GM12874 (cell line): ENCODE measurements at regions not wholly inside any gene's neighbourhood (a gene's known extent, or its start where the extent isn't known, plus 50 kb on each side); places are given as distances from the start of the nearest gene placed in this dataset.

Experiments used
- TF ChIP-seq, protein P1 (sequence below): IDR thresholded peaks from 2 replicates; pipeline ENCODE4 v1.5.1; 2011; ENCODE audit warnings: low read depth, mild to moderate bottlenecking, control low read depth, low read length, moderate library complexity; ENCODE audit not compliant: insufficient read depth

DNA sequence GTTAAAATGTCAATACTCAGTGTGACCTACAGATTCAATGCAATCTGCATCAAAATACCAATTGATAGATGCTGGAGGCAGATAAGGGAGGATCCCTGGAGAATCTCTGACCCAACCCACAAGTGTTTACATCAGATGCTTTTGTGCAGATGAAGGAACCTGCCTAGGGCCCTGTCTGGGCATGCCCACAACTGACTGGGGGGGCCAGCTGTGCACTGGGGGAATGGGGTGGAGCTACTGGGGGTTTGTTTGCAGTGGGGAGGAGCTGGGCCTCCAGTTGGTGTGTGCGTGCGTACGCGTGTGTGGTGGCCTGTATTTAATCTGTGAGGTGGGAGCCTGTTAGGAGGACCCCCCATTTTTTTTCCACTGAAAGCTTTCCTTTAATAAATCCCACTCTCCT, 244.9 kb downstream of the TRIM36 start:
- TF ChIP-seq, protein P1, sequence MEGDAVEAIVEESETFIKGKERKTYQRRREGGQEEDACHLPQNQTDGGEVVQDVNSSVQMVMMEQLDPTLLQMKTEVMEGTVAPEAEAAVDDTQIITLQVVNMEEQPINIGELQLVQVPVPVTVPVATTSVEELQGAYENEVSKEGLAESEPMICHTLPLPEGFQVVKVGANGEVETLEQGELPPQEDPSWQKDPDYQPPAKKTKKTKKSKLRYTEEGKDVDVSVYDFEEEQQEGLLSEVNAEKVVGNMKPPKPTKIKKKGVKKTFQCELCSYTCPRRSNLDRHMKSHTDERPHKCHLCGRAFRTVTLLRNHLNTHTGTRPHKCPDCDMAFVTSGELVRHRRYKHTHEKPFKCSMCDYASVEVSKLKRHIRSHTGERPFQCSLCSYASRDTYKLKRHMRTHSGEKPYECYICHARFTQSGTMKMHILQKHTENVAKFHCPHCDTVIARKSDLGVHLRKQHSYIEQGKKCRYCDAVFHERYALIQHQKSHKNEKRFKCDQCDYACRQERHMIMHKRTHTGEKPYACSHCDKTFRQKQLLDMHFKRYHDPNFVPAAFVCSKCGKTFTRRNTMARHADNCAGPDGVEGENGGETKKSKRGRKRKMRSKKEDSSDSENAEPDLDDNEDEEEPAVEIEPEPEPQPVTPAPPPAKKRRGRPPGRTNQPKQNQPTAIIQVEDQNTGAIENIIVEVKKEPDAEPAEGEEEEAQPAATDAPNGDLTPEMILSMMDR: no peak

DNA sequence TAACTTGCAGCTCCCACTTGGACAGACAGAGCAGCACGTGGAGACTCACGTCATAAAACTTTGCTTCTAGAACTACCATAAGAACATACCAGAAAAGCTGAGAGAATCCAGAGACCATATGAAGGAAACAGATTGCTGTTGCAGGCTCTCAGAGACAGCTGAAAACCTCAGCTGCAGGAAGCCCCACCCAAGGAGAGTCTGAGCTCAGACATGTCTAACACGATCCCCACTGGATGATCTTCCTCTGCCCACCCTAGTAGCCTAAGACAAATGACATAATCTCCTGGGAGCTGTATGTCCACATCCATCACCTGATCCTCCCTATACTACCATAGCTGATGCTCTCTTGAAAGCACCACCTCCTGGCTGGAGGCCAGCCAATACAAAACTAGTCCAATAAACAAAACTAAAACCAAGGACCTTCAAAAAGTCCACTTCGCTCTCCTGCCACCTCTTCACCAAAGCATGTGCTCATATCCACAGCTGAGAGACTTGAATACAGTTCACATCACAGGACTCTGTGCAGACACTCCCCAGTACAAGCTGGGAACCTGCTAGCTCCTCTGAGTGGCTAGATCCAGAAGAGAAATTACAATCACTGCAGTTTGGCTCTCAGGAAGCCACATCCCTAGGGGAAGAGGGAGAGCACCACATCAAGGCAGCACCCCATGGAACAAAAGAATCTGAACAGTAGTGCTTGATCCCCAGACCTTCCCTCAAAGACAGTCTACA, 257.4 kb downstream of the TRIM36 start:
- TF ChIP-seq, protein P1: no peak

GRCh38 chr5:114910727-114911126, 259.0 kb downstream of the TRIM36 start:
- TF ChIP-seq, protein P1: no peak

DNA sequence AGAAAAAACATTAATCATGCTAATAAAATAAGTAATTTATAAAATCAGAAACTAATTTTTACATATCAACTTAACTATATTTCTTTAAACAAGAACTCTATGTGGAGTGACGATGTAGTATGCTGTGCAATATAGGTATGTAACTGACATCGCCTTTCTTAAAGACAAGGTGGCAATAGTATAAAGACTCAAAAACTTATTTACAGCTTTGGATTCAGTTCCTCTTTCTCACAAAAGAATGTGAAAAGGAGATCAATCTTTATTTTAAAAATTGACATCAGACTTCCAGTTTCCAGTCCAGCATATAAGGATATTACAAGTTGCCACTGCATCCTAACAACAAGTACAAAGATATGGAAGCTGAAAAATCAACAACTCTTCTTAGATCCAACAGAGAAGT, 260.3 kb downstream of the TRIM36 start:
- TF ChIP-seq, protein P1: no peak

DNA sequence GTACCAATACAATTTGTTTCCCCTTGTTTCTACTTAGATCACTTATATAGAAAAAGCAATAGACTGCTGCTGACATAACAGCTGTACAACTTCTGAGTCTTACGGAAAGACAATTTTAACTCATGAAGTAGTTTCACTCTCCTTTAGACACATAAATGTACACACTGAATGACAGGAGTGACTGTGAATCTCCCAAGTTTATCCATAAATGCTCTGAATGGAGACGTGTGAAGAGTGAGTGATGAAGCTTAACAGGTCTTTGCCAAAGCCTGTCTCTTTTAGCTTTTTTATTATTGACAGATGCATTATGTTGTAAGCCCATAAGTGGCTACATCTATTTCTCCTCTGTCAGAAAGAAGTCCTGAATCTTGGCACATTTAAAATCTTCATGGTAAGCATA, 265.9 kb downstream of the TRIM36 start:
- TF ChIP-seq, protein P1: no peak

DNA sequence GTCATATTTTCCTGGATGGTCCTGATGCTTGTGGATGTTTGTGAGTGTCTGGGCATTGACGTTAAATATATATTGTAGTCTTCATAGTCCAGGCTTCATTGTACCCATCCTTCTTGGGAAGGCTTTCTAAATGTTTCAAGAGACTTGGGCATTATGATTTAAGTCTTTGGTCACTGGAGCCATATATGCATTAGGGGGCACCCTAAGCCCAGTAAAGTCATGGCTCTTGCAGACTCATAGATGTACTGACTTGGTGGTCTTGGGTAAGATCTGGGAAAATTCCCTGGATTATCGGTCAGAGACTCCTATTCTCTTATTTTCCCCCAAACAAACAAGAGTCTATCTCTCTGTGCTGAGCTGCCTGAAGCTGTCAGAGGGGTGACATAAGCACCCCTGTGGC, 271.1 kb downstream of the TRIM36 start:
- TF ChIP-seq, protein P1: no peak

- TF ChIP-seq, protein P1: no peak
Measured at GRCh38 chr5:114883675-114884074, 286.0 kb downstream of the TRIM36 start.
